Upper lobe of left lung (tissue), 4 donors: ENCODE measurements at regions not wholly inside any gene's neighbourhood (a gene's known extent, or its start where the extent isn't known, plus 50 kb on each side); places are given as distances from the start of the nearest gene placed in this dataset.

Experiments
- POLR2AphosphoS5 ChIP-seq, 2 donors: sonication (generic); formaldehyde crosslinking; IDR thresholded peaks; one replicate each; pipeline ENCODE4 v1.5.1; 2017; ENCODE audit warnings: antibody characterized with exemption in 2 of 2
- TF ChIP-seq, protein P1 (sequence below), 6 experiments: fragments of 450-650 bp in 4 of 6; fragments of 200-600 bp in 2 of 6; sonication (generic) in 2 of 6; IDR thresholded peaks; one replicate each; pipeline ENCODE4 v1.5.1; 2016 to 2019; ENCODE audit warnings: antibody characterized with exemption in 6 of 6

- TF ChIP-seq, protein P1, sequence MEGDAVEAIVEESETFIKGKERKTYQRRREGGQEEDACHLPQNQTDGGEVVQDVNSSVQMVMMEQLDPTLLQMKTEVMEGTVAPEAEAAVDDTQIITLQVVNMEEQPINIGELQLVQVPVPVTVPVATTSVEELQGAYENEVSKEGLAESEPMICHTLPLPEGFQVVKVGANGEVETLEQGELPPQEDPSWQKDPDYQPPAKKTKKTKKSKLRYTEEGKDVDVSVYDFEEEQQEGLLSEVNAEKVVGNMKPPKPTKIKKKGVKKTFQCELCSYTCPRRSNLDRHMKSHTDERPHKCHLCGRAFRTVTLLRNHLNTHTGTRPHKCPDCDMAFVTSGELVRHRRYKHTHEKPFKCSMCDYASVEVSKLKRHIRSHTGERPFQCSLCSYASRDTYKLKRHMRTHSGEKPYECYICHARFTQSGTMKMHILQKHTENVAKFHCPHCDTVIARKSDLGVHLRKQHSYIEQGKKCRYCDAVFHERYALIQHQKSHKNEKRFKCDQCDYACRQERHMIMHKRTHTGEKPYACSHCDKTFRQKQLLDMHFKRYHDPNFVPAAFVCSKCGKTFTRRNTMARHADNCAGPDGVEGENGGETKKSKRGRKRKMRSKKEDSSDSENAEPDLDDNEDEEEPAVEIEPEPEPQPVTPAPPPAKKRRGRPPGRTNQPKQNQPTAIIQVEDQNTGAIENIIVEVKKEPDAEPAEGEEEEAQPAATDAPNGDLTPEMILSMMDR (IDR thresholded peaks at IDR 0.05), result no peak
- TF ChIP-seq POLR2AphosphoS5 (IDR thresholded peaks at IDR 0.05), result no peak
These were observed 360.2 kb downstream of the KCNA4 start for GRCh38 chr11:29656597-29656996.
